DND-41 (cell line): ENCODE measurements at regions not wholly inside any gene's neighbourhood (a gene's known extent, or its start where the extent isn't known, plus 50 kb on each side); places are given as distances from the start of the nearest gene placed in this dataset.
"Not testable (repeated sequence)": the region's sequence is repeated elsewhere in the genome, so short reads cannot be mapped to it uniquely, and the experiment has no call there.

Experiments
- ATAC-seq: fragments of 200-7000 bp; cut with Tn5 transposase; 3 replicates; pipeline ENCODE4 v1.9.1; 2021; ENCODE audit warnings: low read depth; ENCODE audit not compliant: insufficient read depth
- DNase-seq: peaks from one replicate; pipeline ENCODE4 v3.0.0-alpha.2; 2020
- H2AFZ ChIP-seq: 2 replicates; pipeline ENCODE4 v1.6.0; 2012; ENCODE audit warnings: low read depth, low read length
- H3K27ac ChIP-seq: 2 replicates; pipeline ENCODE4 v1.5.1; 2012; ENCODE audit warnings: low read length, inconsistent platforms
- H3K27me3 ChIP-seq: fragments of 200-600 bp; sonication (generic); 2 replicates; pipeline ENCODE4 v1.6.0; 2012; ENCODE audit warnings: low read length, mild to moderate bottlenecking, inconsistent platforms; ENCODE audit not compliant: insufficient read depth, poor library complexity
- H3K36me3 ChIP-seq: 2 replicates; pipeline ENCODE4 v1.5.1; 2012; ENCODE audit warnings: low read length, inconsistent platforms; ENCODE audit not compliant: insufficient read depth
- H3K4me1 ChIP-seq: 2 replicates; pipeline ENCODE4 v1.5.1; 2012; ENCODE audit warnings: mild to moderate bottlenecking, low read length; ENCODE audit not compliant: insufficient read depth
- H3K4me2 ChIP-seq: 2 replicates; pipeline ENCODE4 v1.6.0; 2012; ENCODE audit warnings: mild to moderate bottlenecking, moderate library complexity, low read length, inconsistent platforms; ENCODE audit not compliant: insufficient read depth
- H3K4me3 ChIP-seq, 2 experiments: fragments of 200-600 bp in 1 of 2; shearing (Covaris generic) in 1 of 2; 2 replicates each; pipeline ENCODE4 v1.5.1; 2012 to 2016; ENCODE audit warnings: inconsistent platforms in 2 of 2, low read length in 2 of 2, mild to moderate bottlenecking in 2 of 2, low read depth in 1 of 2, moderate library complexity in 1 of 2
- H3K79me2 ChIP-seq: 2 replicates; pipeline ENCODE4 v1.6.0; 2012; ENCODE audit warnings: low read length, inconsistent platforms; ENCODE audit not compliant: insufficient read depth
- H3K9ac ChIP-seq: 2 replicates; pipeline ENCODE4 v1.6.0; 2012; ENCODE audit warnings: low read depth, mild to moderate bottlenecking, inconsistent platforms, low read length, moderate library complexity
- H3K9me3 ChIP-seq: 2 replicates; pipeline ENCODE4 v1.5.1; 2012; ENCODE audit warnings: low read length, moderate library complexity, mild to moderate bottlenecking, inconsistent platforms; ENCODE audit not compliant: insufficient read depth, severe bottlenecking
- H4K20me1 ChIP-seq: 2 replicates; pipeline ENCODE4 v1.6.0; 2012; ENCODE audit warnings: low read length; ENCODE audit not compliant: insufficient read depth
- EZH2 ChIP-seq: IDR thresholded peaks from 3 replicates; pipeline ENCODE4 v1.6.1; 2012; ENCODE audit warnings: borderline replicate concordance, low read depth, mild to moderate bottlenecking, moderate library complexity, low read length, inconsistent platforms; ENCODE audit not compliant: severe bottlenecking
- TF ChIP-seq, protein P1 (sequence below): IDR thresholded peaks from 2 replicates; pipeline ENCODE4 v1.5.1; 2012; ENCODE audit warnings: borderline replicate concordance, low read length, moderate library complexity, mild to moderate bottlenecking; ENCODE audit not compliant: poor library complexity, severe bottlenecking; ENCODE audit errors: extremely low read depth

DNA sequence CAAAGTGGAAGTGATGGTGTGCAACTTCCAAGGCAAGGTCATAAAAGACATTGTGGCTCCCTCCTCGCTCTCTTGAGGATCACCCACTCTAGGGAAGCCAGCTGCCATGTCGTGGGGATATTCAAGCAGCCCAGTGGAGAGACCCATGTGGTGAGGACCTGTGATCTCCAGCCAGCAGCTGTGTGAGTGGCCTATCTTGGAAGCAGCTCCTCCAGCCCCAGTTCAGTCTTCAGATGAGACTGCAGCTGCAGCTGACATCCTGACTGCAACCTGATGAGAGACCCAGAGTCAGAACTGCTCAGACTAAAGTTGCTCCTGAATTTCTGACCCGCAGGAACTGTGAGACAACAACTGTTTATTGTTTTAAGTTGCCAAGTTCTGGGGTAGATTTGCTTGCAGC lies 86.4 kb upstream of the GRK3 start:
- Histone ChIP-seq H2AFZ (no peak overlapping the region), H3K4me2 (no peak overlapping the region), H3K27me3 (no peaks in the 10 kb centered on the region), H3K4me3 (no peak overlapping the region), H3K27ac (no peak overlapping the region), H3K4me1 (no peaks in the 10 kb centered on the region), H4K20me1 (no peaks in the 10 kb centered on the region), H3K36me3 (no peaks in the 10 kb centered on the region), H3K9ac (no peak overlapping the region), H3K9me3 (no peaks in the 10 kb centered on the region), H3K79me2 (no peaks in the 10 kb centered on the region)
- TF ChIP-seq EZH2 = no peak
- TF ChIP-seq, protein P1, sequence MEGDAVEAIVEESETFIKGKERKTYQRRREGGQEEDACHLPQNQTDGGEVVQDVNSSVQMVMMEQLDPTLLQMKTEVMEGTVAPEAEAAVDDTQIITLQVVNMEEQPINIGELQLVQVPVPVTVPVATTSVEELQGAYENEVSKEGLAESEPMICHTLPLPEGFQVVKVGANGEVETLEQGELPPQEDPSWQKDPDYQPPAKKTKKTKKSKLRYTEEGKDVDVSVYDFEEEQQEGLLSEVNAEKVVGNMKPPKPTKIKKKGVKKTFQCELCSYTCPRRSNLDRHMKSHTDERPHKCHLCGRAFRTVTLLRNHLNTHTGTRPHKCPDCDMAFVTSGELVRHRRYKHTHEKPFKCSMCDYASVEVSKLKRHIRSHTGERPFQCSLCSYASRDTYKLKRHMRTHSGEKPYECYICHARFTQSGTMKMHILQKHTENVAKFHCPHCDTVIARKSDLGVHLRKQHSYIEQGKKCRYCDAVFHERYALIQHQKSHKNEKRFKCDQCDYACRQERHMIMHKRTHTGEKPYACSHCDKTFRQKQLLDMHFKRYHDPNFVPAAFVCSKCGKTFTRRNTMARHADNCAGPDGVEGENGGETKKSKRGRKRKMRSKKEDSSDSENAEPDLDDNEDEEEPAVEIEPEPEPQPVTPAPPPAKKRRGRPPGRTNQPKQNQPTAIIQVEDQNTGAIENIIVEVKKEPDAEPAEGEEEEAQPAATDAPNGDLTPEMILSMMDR = no peak
- no peak for ATAC-seq
- no peak for DNase-seq

DNA sequence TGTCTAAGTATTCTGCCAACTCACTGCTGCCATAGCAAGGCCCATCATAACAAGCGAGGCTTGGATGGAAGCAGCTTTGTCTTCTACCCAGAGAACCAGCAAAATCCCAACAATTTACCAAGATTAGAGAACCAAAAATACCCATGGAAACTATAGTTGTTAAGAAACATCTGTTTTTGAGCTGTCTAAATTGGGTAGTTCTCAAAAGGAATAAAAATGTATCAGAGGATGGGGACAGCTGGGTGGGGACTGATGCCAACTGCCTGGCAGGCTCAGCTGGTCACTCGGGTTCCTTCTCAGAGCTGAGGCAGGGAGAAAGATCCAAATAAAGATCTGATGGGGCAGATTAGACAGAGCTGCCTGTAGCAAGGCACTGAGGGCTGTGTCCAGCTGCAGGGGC lies 85.9 kb upstream of the GRK3 start:
- H3K27ac ChIP-seq = no peak overlapping the region
- ATAC-seq (no peak), DNase-seq (no peak)
- no peaks in the 10 kb centered on the region for H3K27me3 ChIP-seq
- H3K36me3 ChIP-seq = no peaks in the 10 kb centered on the region
- TF ChIP-seq, protein P1 = no peak
- TF ChIP-seq EZH2 = no peak
- H3K4me2 ChIP-seq = no peak overlapping the region
- no peaks in the 10 kb centered on the region for H3K79me2 ChIP-seq
- no peaks in the 10 kb centered on the region for H4K20me1 ChIP-seq
- H3K4me3 ChIP-seq = no peak overlapping the region
- no peaks in the 10 kb centered on the region for H3K4me1 ChIP-seq
- no peak overlapping the region for H2AFZ ChIP-seq
- H3K9ac ChIP-seq = no peak overlapping the region
- no peaks in the 10 kb centered on the region for H3K9me3 ChIP-seq

DNA sequence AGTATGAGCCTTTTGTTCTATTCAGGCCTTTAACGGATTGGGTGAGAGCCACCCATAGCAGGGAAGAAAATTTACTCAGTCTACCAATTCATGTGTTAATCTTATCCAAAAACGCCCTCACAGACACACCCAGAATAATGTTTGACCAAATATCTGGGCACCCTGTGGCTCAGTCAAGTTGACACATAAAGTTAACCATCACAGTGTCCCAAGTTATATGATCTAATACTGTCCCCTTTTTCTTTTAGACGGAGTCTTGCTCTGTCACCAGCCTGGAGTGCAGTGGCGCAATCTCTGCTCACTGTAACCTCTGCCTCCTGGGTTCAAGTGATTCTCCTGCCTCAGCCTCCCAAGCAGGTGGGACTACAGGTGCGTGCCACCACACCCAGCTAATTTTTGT lies 83.6 kb upstream of the GRK3 start:
- not testable (repeated sequence) for H3K79me2 ChIP-seq, H4K20me1 ChIP-seq, H3K4me2 ChIP-seq, H3K27ac ChIP-seq, H2AFZ ChIP-seq, H3K27me3 ChIP-seq, H3K9me3 ChIP-seq, DNase-seq, H3K36me3 ChIP-seq, ATAC-seq, H3K9ac ChIP-seq, H3K4me3 ChIP-seq
- H3K4me1 ChIP-seq = peaks cover 14% of the 10 kb centered on the region

DNA sequence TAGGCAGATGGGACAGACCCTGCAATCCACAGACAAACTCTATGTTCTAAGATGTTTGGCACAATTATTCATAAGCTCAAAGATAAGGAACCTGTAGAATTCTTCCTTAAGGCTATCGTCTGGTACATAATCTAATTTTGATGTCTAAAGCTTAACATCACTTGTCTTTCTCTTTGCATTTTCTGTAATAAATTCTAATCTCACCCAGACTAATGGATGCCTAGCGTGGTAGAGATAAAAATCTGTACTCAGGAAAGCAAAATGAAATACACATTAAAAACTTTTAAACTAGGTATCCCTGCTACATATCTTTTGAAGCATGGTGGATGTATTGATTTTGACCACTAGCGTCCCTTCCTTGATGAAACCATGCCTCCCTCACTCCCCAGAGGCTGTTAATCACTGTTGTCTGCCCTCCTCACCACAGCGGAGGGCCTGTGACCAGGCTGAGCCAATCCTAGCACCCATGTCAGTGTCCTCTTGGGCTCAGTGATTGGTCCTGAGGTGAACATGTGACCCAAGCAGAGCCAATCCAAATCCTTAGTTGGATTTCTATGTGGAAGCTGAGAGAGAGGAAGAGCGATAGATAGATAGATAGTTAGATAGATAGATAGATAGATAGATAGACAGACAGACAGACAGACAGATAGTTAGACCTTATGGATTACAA lies 82.2 kb upstream of the GRK3 start:
- DNase-seq (no peak), ATAC-seq (no peak)
- Histone ChIP-seq H3K27ac (no peak overlapping the region), H3K4me1 (peaks cover 22% of the 10 kb centered on the region), H3K36me3 (no peaks in the 10 kb centered on the region), H3K9ac (no peak overlapping the region), H3K4me2 (no peak overlapping the region), H3K79me2 (no peaks in the 10 kb centered on the region), H3K4me3 (no peak overlapping the region), H3K27me3 (no peaks in the 10 kb centered on the region), H3K9me3 (no peaks in the 10 kb centered on the region), H4K20me1 (no peaks in the 10 kb centered on the region), H2AFZ (no peak overlapping the region)
- TF ChIP-seq, protein P1 = no peak
- no peak for TF ChIP-seq EZH2
